ENCODE measurements at regions not wholly inside any gene's neighbourhood (a gene's known extent, or its start where the extent isn't known, plus 50 kb on each side); places are given as distances from the start of the nearest gene placed in this dataset.

GRCh38 chr17:77312061-77312701 lies 171.4 kb downstream of the SEC14L1 start:
- TF ChIP-seq ZBTB10 (tag by site-specific recombination; IDR thresholded peaks at IDR 0.05) (no peak), PRDM2 (tag by site-specific recombination; IDR thresholded peaks at IDR 0.05; ENCODE audit: borderline replicate concordance) (no peak), ZNF433 (tag by site-specific recombination; IDR thresholded peaks at IDR 0.05; ENCODE audit: low read depth) (no peak), ZNF561 (tag by site-specific recombination; IDR thresholded peaks at IDR 0.05; ENCODE audit: borderline replicate concordance) (no peak)
